Vagina (tissue), 2 donors: ENCODE measurements at regions not wholly inside any gene's neighbourhood (a gene's known extent, or its start where the extent isn't known, plus 50 kb on each side); places are given as distances from the start of the nearest gene placed in this dataset.

Experiments
- POLR2A ChIP-seq, 2 donors: fragments of 450-650 bp; IDR thresholded peaks; one replicate each; pipeline ENCODE4 v1.6.1; 2017; ENCODE audit warnings: antibody characterized with exemption in 2 of 2, mild to moderate bottlenecking in 2 of 2, moderate library complexity in 2 of 2
- TF ChIP-seq, protein P1 (sequence below), 3 experiments: fragments of 450-650 bp in 2 of 3; fragments of 200-600 bp in 1 of 3; sonication (generic) in 1 of 3; IDR thresholded peaks; one replicate each; pipeline ENCODE4 v1.5.1; 2017 to 2019; ENCODE audit warnings: antibody characterized with exemption in 3 of 3, mild to moderate bottlenecking in 2 of 3, moderate library complexity in 2 of 3

DNA sequence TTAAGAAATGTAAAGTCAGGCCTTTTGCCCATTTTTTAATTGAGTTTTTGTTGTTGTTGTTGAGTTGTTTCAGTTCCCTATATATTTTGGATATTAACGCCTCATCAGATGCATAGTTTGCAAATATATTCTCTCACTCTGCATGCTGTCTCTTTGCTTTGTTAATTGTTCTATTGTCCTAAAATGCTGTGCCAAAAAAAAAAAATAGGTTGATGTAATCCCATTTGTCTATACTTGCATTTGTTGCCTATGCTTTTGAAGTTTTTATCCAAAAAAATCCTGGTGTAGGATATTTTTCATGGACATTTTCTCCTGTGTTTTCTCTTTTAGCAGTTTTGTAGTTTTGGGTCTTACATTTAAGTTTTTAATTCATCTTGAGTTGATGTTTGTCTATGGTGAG, 163.3 kb upstream of the STARD13 start:
- TF ChIP-seq POLR2A (IDR thresholded peaks at IDR 0.05): no peak
- TF ChIP-seq, protein P1, sequence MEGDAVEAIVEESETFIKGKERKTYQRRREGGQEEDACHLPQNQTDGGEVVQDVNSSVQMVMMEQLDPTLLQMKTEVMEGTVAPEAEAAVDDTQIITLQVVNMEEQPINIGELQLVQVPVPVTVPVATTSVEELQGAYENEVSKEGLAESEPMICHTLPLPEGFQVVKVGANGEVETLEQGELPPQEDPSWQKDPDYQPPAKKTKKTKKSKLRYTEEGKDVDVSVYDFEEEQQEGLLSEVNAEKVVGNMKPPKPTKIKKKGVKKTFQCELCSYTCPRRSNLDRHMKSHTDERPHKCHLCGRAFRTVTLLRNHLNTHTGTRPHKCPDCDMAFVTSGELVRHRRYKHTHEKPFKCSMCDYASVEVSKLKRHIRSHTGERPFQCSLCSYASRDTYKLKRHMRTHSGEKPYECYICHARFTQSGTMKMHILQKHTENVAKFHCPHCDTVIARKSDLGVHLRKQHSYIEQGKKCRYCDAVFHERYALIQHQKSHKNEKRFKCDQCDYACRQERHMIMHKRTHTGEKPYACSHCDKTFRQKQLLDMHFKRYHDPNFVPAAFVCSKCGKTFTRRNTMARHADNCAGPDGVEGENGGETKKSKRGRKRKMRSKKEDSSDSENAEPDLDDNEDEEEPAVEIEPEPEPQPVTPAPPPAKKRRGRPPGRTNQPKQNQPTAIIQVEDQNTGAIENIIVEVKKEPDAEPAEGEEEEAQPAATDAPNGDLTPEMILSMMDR (IDR thresholded peaks at IDR 0.05): no peak
